OCI-LY1 (cell line): ENCODE measurements at regions not wholly inside any gene's neighbourhood (a gene's known extent, or its start where the extent isn't known, plus 50 kb on each side); places are given as distances from the start of the nearest gene placed in this dataset.

Experiments used
- H2AFZ ChIP-seq: fragments of 200-600 bp; sonication (generic), shearing (Covaris generic); 2 replicates; pipeline ENCODE4 v1.6.0; 2014; ENCODE audit warnings: antibody characterized with exemption, mild to moderate bottlenecking, low read length
- H3F3A ChIP-seq: fragments of 200-600 bp; sonication (generic), shearing (Covaris generic); 2 replicates; pipeline ENCODE4 v1.6.0; 2014; ENCODE audit warnings: mild to moderate bottlenecking, antibody characterized with exemption, low read length, moderate library complexity; ENCODE audit not compliant: insufficient read depth
- H3K27ac ChIP-seq: fragments of 200-600 bp; sonication (generic); 2 replicates; pipeline ENCODE4 v1.5.1; 2014; ENCODE audit warnings: low read length, mixed run types, mild to moderate bottlenecking, low read depth; ENCODE audit not compliant: poor library complexity, severe bottlenecking
- H3K27me3 ChIP-seq: fragments of 200-600 bp; sonication (generic); 2 replicates; pipeline ENCODE4 v1.6.0; 2014; ENCODE audit warnings: antibody characterized with exemption, mild to moderate bottlenecking, low read length, moderate library complexity; ENCODE audit not compliant: insufficient read depth
- H3K36me3 ChIP-seq: fragments of 200-600 bp; sonication (generic); 2 replicates; pipeline ENCODE4 v1.6.1; 2014; ENCODE audit warnings: mild to moderate bottlenecking, antibody characterized with exemption, low read length, moderate library complexity, mixed read lengths; ENCODE audit not compliant: insufficient read depth
- H3K4me1 ChIP-seq: fragments of 200-600 bp; sonication (generic); 2 replicates; pipeline ENCODE4 v1.5.1; 2014; ENCODE audit warnings: mild to moderate bottlenecking, low read length, moderate library complexity; ENCODE audit not compliant: insufficient read depth, severe bottlenecking
- H3K4me2 ChIP-seq: fragments of 200-600 bp; sonication (generic), shearing (Covaris generic); 2 replicates; pipeline ENCODE4 v1.6.1; 2014; ENCODE audit warnings: low read length
- H3K4me3 ChIP-seq: fragments of 200-600 bp; sonication (generic); 2 replicates; pipeline ENCODE4 v1.5.1; 2014; ENCODE audit warnings: low read length, low read depth, mild to moderate bottlenecking, mixed read lengths; ENCODE audit not compliant: poor library complexity, severe bottlenecking
- H3K79me2 ChIP-seq: fragments of 200-600 bp; shearing (Covaris generic); 2 replicates; pipeline ENCODE4 v1.6.1; 2016; ENCODE audit warnings: mixed run types, low read length, mixed read lengths; ENCODE audit not compliant: insufficient read depth
- H3K9ac ChIP-seq: fragments of 200-600 bp; sonication (generic), shearing (Covaris generic); 2 replicates; pipeline ENCODE4 v1.6.1; 2014; ENCODE audit warnings: mild to moderate bottlenecking, low read length, mixed read lengths
- H3K9me2 ChIP-seq: fragments of 200-600 bp; sonication (generic), shearing (Covaris generic); 2 replicates; pipeline ENCODE4 v1.6.1; 2014; ENCODE audit warnings: low read depth, mild to moderate bottlenecking, low read length, mixed read lengths
- H3K9me3 ChIP-seq: fragments of 200-600 bp; shearing (Covaris generic); 2 replicates; pipeline ENCODE4 v1.6.1; 2014; ENCODE audit warnings: low read length, mixed read lengths
- H4K20me1 ChIP-seq: fragments of 200-600 bp; sonication (generic), shearing (Covaris generic); 2 replicates; pipeline ENCODE4 v1.6.0; 2016; ENCODE audit warnings: mild to moderate bottlenecking, low read length; ENCODE audit not compliant: insufficient read depth
- EZH2 ChIP-seq: fragments of 200-600 bp; sonication (generic), shearing (Covaris generic); IDR thresholded peaks from 2 replicates; pipeline ENCODE4 v1.8.0; 2017; ENCODE audit warnings: borderline replicate concordance, mixed run types, mild to moderate bottlenecking, antibody characterized with exemption, low read length, moderate library complexity, mixed read lengths
- TF ChIP-seq, protein P1 (sequence below): fragments of 200-600 bp; sonication (generic), shearing (Covaris generic); IDR thresholded peaks from 2 replicates; pipeline ENCODE4 v1.5.1; 2017; ENCODE audit warnings: mild to moderate bottlenecking, antibody characterized with exemption, low read length, moderate library complexity, mixed read lengths

DNA sequence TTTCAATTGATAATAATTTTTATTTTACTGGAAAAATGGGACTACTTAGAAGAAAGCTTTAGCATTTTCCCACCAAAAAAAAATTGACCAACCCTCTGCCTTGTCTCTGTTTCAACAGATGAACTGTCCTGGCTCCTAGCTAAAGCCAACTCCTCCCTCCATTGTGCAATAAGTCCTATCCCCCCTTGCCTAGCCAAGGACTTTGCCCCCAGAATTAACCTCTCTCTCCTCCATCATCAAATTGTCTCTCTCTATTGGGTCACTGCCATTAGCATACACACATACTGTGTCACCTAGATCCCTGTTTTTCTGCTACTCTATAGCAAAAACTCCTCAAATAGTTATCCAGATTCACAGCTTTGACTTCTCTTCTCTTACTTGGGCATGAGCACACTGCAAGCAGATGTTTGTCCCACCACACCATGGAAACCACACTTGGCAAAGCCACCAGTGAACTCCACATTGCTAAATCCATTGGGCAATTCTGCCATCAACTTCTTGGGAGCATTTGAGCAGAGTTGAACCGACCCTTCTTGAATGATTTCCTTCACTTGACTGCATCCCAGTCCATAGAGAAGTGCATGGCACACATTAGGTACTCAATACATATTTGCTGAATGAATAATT, 91.4 kb upstream of the NEBL start:
- Histone ChIP-seq H3K4me1 (no peaks in the 10 kb centered on the region), H3K4me3 (no peak overlapping the region), H3F3A (no peaks in the 10 kb centered on the region), H3K9me2 (no peaks in the 10 kb centered on the region), H3K79me2 (no peaks in the 10 kb centered on the region), H2AFZ (no peak overlapping the region), H3K36me3 (no peaks in the 10 kb centered on the region), H3K4me2 (no peak overlapping the region), H4K20me1 (no peaks in the 10 kb centered on the region), H3K9me3 (no peaks in the 10 kb centered on the region), H3K9ac (no peak overlapping the region), H3K27ac (no peak overlapping the region), H3K27me3 (no peaks in the 10 kb centered on the region)
- TF ChIP-seq, protein P1, sequence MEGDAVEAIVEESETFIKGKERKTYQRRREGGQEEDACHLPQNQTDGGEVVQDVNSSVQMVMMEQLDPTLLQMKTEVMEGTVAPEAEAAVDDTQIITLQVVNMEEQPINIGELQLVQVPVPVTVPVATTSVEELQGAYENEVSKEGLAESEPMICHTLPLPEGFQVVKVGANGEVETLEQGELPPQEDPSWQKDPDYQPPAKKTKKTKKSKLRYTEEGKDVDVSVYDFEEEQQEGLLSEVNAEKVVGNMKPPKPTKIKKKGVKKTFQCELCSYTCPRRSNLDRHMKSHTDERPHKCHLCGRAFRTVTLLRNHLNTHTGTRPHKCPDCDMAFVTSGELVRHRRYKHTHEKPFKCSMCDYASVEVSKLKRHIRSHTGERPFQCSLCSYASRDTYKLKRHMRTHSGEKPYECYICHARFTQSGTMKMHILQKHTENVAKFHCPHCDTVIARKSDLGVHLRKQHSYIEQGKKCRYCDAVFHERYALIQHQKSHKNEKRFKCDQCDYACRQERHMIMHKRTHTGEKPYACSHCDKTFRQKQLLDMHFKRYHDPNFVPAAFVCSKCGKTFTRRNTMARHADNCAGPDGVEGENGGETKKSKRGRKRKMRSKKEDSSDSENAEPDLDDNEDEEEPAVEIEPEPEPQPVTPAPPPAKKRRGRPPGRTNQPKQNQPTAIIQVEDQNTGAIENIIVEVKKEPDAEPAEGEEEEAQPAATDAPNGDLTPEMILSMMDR, result no peak
- TF ChIP-seq EZH2, result no peak

DNA sequence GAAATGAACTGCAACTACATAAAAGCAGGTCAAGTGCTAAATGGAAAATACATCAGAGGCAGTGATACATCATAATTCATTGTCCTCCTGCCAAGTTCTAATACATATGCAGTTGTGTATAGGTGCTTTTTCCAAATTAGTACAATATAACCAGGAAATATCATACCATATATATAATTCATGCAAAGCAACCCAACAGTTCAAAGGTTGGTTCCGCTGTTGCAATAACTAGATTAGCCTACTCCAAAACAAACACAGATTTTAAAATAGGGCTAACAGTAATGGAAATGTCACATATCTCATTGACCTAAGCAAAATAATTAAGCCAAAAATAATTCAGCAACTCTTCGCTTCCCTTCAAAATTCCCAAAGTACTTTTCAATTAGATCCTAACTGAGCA, 88.9 kb upstream of the NEBL start:
- Histone ChIP-seq H3K9me2 (no peaks in the 10 kb centered on the region), H3K9ac (no peak overlapping the region), H3K79me2 (no peaks in the 10 kb centered on the region), H3K27ac (no peak overlapping the region), H3K36me3 (no peaks in the 10 kb centered on the region), H3K4me3 (no peak overlapping the region), H3K27me3 (no peaks in the 10 kb centered on the region), H3K4me1 (no peaks in the 10 kb centered on the region), H3F3A (no peaks in the 10 kb centered on the region), H2AFZ (no peak overlapping the region), H3K9me3 (no peaks in the 10 kb centered on the region), H4K20me1 (no peaks in the 10 kb centered on the region), H3K4me2 (no peak overlapping the region)
- no peak for TF ChIP-seq EZH2
- TF ChIP-seq, protein P1, result no peak

DNA sequence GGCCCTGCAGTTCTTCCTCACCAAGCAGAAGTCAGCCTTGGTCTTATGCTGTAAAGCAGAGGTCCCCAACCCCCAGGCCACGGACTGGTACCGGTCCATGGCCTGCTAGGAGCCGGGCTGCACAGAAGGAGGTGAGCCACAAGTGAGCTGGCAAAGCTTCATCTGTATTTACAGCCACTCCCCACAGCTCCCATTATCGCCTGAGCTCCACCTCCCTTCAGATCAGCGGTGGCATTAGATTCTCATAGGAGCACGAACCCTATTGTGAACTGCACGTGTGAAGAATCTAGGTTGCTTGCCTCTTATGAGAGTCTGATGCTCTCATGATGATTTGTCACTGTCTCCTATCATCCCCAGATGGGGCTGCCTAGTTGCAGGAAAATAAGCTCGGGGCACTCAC, 87.6 kb upstream of the NEBL start:
- Histone ChIP-seq H3K79me2 (no peaks in the 10 kb centered on the region), H3K27ac (no peak overlapping the region), H3K9ac (no peak overlapping the region), H4K20me1 (no peaks in the 10 kb centered on the region), H3K36me3 (no peaks in the 10 kb centered on the region), H3K4me2 (no peak overlapping the region), H3K4me3 (no peak overlapping the region), H3K9me3 (no peaks in the 10 kb centered on the region), H3K9me2 (no peaks in the 10 kb centered on the region), H3F3A (no peaks in the 10 kb centered on the region), H3K4me1 (no peaks in the 10 kb centered on the region), H3K27me3 (no peaks in the 10 kb centered on the region), H2AFZ (no peak overlapping the region)
- TF ChIP-seq, protein P1, result no peak
- TF ChIP-seq EZH2, result no peak
